Heart right ventricle (tissue), 16 donors: ENCODE measurements at regions not wholly inside any gene's neighbourhood (a gene's known extent, or its start where the extent isn't known, plus 50 kb on each side); places are given as distances from the start of the nearest gene placed in this dataset.

ENCODE experiments used
- ATAC-seq, 8 donors: fragments of 200-7000 bp; cut with Tn5 transposase; one replicate each; pipeline ENCODE4 v1.9.1; 2020; ENCODE audit warnings: mild to moderate bottlenecking in 8 of 8, moderate library complexity in 8 of 8, moderate number of reproducible peaks in 1 of 8
- DNase-seq, 2 donors: peaks; one replicate each; pipeline ENCODE4 v3.0.0-alpha.2; 2020
- H3K27ac ChIP-seq, 10 donors: fragments of 200-600 bp; sonication (generic) in 2 of 10; one replicate each; pipeline versions ENCODE4 v1.5.0 to v1.8.0; 2020 to 2022; ENCODE audit warnings: mild to moderate bottlenecking in 3 of 10
- H3K27me3 ChIP-seq, 7 donors: fragments of 200-600 bp; one replicate each; pipeline ENCODE4 v1.8.0; 2021 to 2022; ENCODE audit warnings: mild to moderate bottlenecking in 2 of 7
- H3K36me3 ChIP-seq, 9 donors: fragments of 200-600 bp; sonication (generic) in 1 of 9; one replicate each; pipeline versions ENCODE4 v1.5.0 to v1.8.0; 2020 to 2022; ENCODE audit warnings: mild to moderate bottlenecking in 2 of 9
- H3K4me1 ChIP-seq, 9 donors: fragments of 200-600 bp; sonication (generic) in 1 of 9; one replicate each; pipeline versions ENCODE4 v1.5.0 to v1.8.0; 2020 to 2022; ENCODE audit warnings: mild to moderate bottlenecking in 4 of 9
- H3K4me3 ChIP-seq, 10 donors: fragments of 200-600 bp; sonication (generic) in 2 of 10; one replicate each; pipeline versions ENCODE4 v1.5.0 to v1.8.0; 2020 to 2022; ENCODE audit warnings: mild to moderate bottlenecking in 7 of 10, moderate library complexity in 2 of 10
- H3K9me3 ChIP-seq, 11 donors: fragments of 200-600 bp in 10 of 11; sonication (generic) in 2 of 11; one replicate each; pipeline versions ENCODE4 v1.5.0 to v1.8.0; 2013 to 2022; ENCODE audit warnings: mild to moderate bottlenecking in 2 of 11, control low read depth in 1 of 11, moderate library complexity in 1 of 11
- WGBS, 2 donors: extraction: QIAGEN DNeasy Blood & Tissue Kit; methylation state at CpG; one replicate each; pipeline ENCODE4 v1.1.7; 2013; ENCODE audit warnings: inconsistent platforms in 1 of 2; 5-methylcytosine and 5-hydroxymethylcytosine counted together
- intact Hi-C, 10 donors: fragments of 100-400 bp; cut with DNase I; formaldehyde crosslinking; loops; one replicate each; pipeline versions ENCODE4 v1.11.1 to v1.14.2; 2022
- TF ChIP-seq, protein P1 (sequence below), 9 donors: fragments of 200-600 bp; sonication (generic) in 2 of 9; IDR thresholded peaks; one replicate each; pipeline versions ENCODE4 v1.5.0 to v1.8.0; 2021 to 2022; ENCODE audit warnings: antibody characterized with exemption in 9 of 9, mild to moderate bottlenecking in 5 of 9, moderate library complexity in 1 of 9
- donor health status: Arrhythmogenic right ventricular cardiomyopathy.
- donor health status: ischemic (EF 13 %, LVEDD 7.1; RV severe dilation, severe dysfunction).
- donor health status: healthy with polysubstance abuse.
- donor health status: DM: no; HTN: yes; CAD: no.
- donor health status: DM: no; HTN: no; CAD: no.
- donor health status: ischemic (EF 25% LVEDD 6.9; RV normal size, moderate dysfunction).
- donor health status: ischemic (EF 25% LVEDD 5.7; RV mildly dilated, moderate dysfunction).
- donor health status: healthy.
- donor health status: DM: yes; HTN: yes; CAD: no.
- donor health status: Ischemic cardiomyopathy.
- donor health status: ischemic (EF 35%, LVEDD 5.7; RV mildly dilated, moderate dysfunction).
- donor health status: nonischemic (EF 11% LVEDD 7.7; RV severe dilation, severe dysfunction).
- donor health status: DM: yes; HTN: yes; CAD: no.
- donor health status: PGD.
- donor health status: ischemic (EF 29% LVEDD 5.4; RV normal size, mild dysfunction).
- donor health status: nonischemic (EF 23%, LVEDD 6.1; RV moderate dilation, normal function).

DNA sequence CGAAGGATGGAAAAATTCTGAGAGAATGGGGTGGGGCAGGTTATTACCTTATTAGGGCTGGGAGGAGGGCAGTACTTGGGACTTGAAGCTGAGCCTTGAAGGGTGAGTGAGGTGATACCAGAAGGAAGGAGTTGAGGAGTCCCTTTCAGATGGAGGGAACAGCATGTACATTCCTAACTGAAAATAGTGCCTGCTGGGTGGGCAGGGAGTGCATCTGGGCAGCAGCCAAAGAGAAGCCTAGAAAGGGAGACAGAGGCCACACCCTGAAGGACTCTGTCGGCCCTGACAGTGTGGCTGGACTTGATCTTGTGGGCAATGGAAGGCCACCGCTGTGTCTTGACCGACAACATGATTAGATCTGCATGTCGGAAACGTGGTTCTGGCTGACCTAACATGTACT lies 147.6 kb downstream of the NDUFA12 start:
- no peak for ATAC-seq
- H3K4me1 ChIP-seq: no peaks in the 10 kb centered on the region
- H3K27ac ChIP-seq: no peak overlapping the region
- no peaks in the 10 kb centered on the region for H3K36me3 ChIP-seq
- no peak for DNase-seq
- H3K27me3 ChIP-seq: peaks cover 0 to 6% (median 4%) of the 10 kb centered on the region in 7 donors
- WGBS, 2 donors: 69 to 79% methylated on average over 6 of the region's 6 CpGs
- intact Hi-C loops: no loop called here
- TF ChIP-seq, protein P1, sequence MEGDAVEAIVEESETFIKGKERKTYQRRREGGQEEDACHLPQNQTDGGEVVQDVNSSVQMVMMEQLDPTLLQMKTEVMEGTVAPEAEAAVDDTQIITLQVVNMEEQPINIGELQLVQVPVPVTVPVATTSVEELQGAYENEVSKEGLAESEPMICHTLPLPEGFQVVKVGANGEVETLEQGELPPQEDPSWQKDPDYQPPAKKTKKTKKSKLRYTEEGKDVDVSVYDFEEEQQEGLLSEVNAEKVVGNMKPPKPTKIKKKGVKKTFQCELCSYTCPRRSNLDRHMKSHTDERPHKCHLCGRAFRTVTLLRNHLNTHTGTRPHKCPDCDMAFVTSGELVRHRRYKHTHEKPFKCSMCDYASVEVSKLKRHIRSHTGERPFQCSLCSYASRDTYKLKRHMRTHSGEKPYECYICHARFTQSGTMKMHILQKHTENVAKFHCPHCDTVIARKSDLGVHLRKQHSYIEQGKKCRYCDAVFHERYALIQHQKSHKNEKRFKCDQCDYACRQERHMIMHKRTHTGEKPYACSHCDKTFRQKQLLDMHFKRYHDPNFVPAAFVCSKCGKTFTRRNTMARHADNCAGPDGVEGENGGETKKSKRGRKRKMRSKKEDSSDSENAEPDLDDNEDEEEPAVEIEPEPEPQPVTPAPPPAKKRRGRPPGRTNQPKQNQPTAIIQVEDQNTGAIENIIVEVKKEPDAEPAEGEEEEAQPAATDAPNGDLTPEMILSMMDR (IDR thresholded peaks at IDR 0.05): no peak
- H3K9me3 ChIP-seq: peaks cover 0 to 15% (median 0%) of the 10 kb centered on the region in 11 donors
- no peak overlapping the region for H3K4me3 ChIP-seq

DNA sequence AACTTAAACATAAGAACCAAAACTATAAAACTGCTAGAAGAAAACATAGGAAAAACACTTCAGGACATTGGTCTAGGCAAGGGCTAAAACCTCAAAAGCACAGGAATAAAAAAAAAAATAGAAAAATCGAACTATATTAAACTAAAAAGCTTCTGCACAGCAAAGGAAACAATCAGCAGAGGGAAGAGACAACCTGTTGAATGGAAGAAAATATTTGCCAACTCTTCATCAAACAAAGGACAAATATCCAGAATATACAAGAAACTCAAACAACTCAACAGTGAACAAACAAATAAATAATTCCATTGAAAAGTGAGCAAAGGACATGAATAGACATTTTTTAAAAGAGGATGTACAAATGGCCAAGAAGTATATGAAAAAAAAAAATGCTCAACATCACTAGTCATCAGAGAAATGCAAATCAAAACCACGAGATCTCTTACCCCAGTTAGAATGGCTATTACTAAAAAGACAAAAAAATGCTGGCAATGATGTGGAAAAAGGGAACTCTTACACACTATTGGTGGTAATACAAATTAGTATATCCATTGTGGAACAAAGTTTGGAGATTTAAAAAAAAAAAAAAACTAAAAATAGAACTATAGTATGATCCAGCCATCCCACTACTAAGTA lies 152.0 kb downstream of the NDUFA12 start:
- Histone ChIP-seq H3K4me1 (no peaks in the 10 kb centered on the region), H3K27me3 (peaks cover 0 to 11% (median 0%) of the 10 kb centered on the region in 7 donors), H3K27ac (no peak overlapping the region), H3K9me3 (peaks cover 0 to 10% (median 0%) of the 10 kb centered on the region in 11 donors), H3K36me3 (no peaks in the 10 kb centered on the region), H3K4me3 (no peak overlapping the region)
- 72 to 79% methylated on average over 2 of the region's 2 CpGs for WGBS, 2 donors
- ATAC-seq (no peak), DNase-seq (no peak)
- TF ChIP-seq, protein P1 (IDR thresholded peaks at IDR 0.05): no peak
- intact Hi-C loops: no loop called here

DNA sequence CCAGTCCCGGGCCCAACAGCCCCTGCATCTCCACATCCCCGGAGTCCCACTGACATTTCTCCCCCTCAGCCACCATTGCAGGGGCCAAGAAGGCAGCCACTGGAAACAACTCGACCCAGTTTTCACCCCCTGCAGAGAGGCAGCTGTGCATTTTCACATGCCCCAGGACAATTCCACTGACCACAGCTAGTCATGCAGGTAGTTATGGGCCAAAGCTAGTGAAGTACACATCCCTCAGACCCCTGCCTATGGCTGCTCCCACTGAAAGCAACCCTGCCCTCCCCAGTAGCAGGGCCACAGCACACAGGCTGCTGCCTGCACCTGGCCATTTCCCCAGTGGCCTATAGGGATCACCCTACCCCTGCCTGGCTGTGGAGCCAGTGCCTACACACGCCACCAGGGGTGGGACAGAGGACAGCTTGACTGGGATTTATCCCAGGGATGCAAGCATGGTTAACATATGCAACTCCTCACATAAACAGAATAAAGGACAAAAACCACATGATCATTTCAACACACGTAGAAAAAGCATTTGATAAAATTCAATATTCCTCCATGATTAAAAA lies 154.0 kb downstream of the NDUFA12 start:
- Histone ChIP-seq H3K27me3 (peaks cover 0 to 20% (median 4%) of the 10 kb centered on the region in 7 donors), H3K4me1 (no peaks in the 10 kb centered on the region), H3K9me3 (peaks cover 0 to 10% (median 0%) of the 10 kb centered on the region in 11 donors), H3K36me3 (no peaks in the 10 kb centered on the region), H3K27ac (no peak overlapping the region), H3K4me3 (no peak overlapping the region)
- DNase-seq (no peak), ATAC-seq (no peak)
- intact Hi-C loops: no loop called here
- TF ChIP-seq, protein P1 (IDR thresholded peaks at IDR 0.05): no peak
- WGBS, 2 donors: 78 to 79% methylated on average over 5 of the region's 5 CpGs

DNA sequence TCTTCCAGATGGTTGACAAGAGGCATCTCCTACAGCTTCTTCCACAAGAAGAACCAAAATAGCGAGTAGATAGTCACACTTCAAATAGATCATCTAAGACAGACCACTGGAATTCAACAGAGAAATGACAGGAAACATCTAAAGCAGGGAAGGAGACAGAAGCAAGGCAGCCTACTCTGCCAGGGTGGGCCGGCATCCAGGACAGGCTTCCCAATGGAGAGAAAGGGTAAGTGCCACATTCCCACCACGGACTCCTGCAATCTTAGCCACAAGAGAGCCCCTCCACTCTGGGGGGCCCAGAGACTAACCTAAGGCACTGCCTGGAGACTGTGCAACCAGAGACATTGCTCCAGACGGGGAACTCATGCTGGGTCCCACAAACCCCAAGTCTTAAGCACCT lies 154.5 kb downstream of the NDUFA12 start:
- TF ChIP-seq, protein P1 (IDR thresholded peaks at IDR 0.05): no peak
- peaks cover 0 to 10% (median 0%) of the 10 kb centered on the region in 11 donors for H3K9me3 ChIP-seq
- WGBS, 2 donors: 89 to 92% methylated on average over 4 of the region's 4 CpGs
- H3K27me3 ChIP-seq: peaks cover 0 to 25% (median 6%) of the 10 kb centered on the region in 7 donors
- ATAC-seq: no peak
- no peaks in the 10 kb centered on the region for H3K36me3 ChIP-seq
- no peak overlapping the region for H3K27ac ChIP-seq
- intact Hi-C loops: no loop called here
- H3K4me1 ChIP-seq: no peaks in the 10 kb centered on the region
- DNase-seq: no peak
- no peak overlapping the region for H3K4me3 ChIP-seq
